Lower leg skin (tissue), 4 donors: ENCODE measurements at regions not wholly inside any gene's neighbourhood (a gene's known extent, or its start where the extent isn't known, plus 50 kb on each side); places are given as distances from the start of the nearest gene placed in this dataset.

Experiments used
- DNase-seq, 2 donors: peaks; one replicate each; pipeline ENCODE4 v3.0.0-alpha.2; 2019; ENCODE audit warnings: low spot score in 2 of 2
- H3K4me3 ChIP-seq: fragments of 200-600 bp; sonication (generic); 2 replicates; pipeline ENCODE4 v1.5.1; 2017; ENCODE audit warnings: mild to moderate bottlenecking, low read depth; ENCODE audit not compliant: poor library complexity, severe bottlenecking
- POLR2A ChIP-seq, 2 donors: fragments of 450-650 bp; IDR thresholded peaks; one replicate each; pipeline ENCODE4 v1.6.1; 2016 to 2017; ENCODE audit warnings: antibody characterized with exemption in 2 of 2, mild to moderate bottlenecking in 1 of 2, moderate library complexity in 1 of 2
- WGBS, 2 donors: methylation state at CpG; one replicate each; pipeline ENCODE4 v1.1.5; 2018; 5-methylcytosine and 5-hydroxymethylcytosine counted together
- intact Hi-C: fragments of 100-400 bp; cut with DNase I; formaldehyde crosslinking; loops from one replicate; pipeline ENCODE4 v1.15.0; 2023; ENCODE audit warnings: low total_unique reads
- TF ChIP-seq, protein P1 (sequence below), 3 donors: fragments of 450-650 bp; IDR thresholded peaks; one replicate each; pipeline ENCODE4 v1.5.1; 2016; ENCODE audit warnings: antibody characterized with exemption in 3 of 3, mild to moderate bottlenecking in 3 of 3, moderate library complexity in 2 of 3

DNA sequence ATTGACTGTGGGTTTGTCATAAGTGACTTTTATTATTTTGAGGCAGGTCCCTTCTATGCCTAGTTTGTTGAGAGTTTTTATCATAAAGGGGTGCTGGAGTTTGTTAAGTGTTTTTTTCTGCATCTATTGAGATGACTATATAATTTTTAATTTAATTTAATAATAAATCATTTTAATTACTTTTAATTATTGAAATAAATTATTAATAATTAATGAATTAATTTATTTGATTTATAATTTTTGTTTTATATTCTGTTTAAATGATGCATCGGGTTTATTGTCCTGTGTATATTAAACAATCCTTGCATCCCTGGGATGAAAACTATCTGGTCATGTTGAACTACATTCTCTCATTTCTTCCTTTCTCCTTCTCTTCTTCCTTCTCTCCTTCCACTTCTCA lies 1352.2 kb upstream of the PRR20A start:
- TF ChIP-seq POLR2A (IDR thresholded peaks at IDR 0.05) = no peak
- TF ChIP-seq, protein P1, sequence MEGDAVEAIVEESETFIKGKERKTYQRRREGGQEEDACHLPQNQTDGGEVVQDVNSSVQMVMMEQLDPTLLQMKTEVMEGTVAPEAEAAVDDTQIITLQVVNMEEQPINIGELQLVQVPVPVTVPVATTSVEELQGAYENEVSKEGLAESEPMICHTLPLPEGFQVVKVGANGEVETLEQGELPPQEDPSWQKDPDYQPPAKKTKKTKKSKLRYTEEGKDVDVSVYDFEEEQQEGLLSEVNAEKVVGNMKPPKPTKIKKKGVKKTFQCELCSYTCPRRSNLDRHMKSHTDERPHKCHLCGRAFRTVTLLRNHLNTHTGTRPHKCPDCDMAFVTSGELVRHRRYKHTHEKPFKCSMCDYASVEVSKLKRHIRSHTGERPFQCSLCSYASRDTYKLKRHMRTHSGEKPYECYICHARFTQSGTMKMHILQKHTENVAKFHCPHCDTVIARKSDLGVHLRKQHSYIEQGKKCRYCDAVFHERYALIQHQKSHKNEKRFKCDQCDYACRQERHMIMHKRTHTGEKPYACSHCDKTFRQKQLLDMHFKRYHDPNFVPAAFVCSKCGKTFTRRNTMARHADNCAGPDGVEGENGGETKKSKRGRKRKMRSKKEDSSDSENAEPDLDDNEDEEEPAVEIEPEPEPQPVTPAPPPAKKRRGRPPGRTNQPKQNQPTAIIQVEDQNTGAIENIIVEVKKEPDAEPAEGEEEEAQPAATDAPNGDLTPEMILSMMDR (IDR thresholded peaks at IDR 0.05) = no peak

DNA sequence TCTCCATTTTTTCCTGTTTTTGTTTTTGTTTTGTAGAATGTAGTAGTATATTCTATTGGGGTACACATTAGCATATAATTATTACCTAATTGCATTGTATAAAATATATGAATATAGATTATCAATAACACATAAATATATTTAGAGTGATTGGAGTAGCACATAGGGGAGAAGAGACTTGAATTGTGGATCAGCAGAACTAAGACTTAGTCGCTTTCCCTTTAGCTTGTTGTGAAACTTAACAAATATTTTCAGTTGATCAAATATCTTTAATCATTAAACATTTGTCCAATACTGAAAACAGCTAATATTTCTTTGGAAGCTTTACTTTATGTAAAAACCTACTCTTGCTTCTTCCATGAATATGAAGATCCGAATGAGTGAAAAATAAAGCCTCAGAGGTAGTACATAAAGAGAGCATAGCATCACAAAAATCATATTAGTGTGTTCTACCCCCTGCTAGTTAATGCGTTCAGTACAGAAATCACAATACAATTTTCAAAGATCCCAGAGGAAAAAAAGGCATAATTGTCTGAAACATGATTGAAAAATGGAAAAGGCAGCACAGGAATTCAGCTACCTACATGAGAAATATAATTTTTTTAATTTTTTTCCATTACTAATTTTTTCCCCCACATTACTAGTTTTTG lies 1348.0 kb upstream of the PRR20A start:
- no peak overlapping the region for H3K4me3 ChIP-seq
- DNase-seq = no peak
- TF ChIP-seq POLR2A (IDR thresholded peaks at IDR 0.05) = no peak
- TF ChIP-seq, protein P1 (IDR thresholded peaks at IDR 0.05) = no peak
- intact Hi-C loops = no loop called here
- 85 to 91% methylated on average over 3 of the region's 3 CpGs for WGBS, 2 donors

More for the DNA sequence above, 1352.2 kb upstream of the PRR20A start:
- H3K4me3 ChIP-seq = no peak overlapping the region
- intact Hi-C loops = no loop called here
- WGBS, 2 donors = 88 to 98% methylated on average over 1 of the region's 1 CpG
- no peak for DNase-seq

DNA sequence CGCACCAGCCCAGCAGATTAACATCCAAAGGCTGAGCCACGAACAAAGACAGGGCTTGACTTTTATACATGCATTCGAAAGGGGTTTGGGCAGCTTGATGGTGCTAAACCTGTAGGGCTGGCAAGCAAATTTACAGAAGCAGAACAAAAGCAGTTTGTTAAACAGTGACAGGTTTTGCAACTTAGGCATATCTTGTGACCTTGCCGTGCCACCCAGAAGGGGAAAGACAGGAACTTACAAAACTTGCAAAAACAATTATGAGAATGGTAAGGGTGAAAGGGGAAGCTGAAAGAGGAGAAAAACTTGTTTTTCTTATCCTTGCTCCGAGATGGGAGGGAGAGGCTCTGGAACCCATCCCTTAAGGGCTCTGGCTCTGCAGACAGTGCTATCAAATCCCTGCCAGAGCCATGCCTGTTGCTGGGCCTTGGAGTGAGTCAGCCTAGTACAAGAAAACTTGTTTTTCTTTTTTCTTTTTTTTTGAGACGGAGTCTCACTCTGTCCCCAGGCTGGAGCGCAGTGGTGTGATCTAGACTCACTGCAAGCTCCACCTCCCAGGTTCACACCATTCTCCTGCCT lies 1325.2 kb upstream of the PRR20A start:
- no peak for DNase-seq
- TF ChIP-seq, protein P1 (IDR thresholded peaks at IDR 0.05) = no peak
- no peak overlapping the region for H3K4me3 ChIP-seq
- intact Hi-C loops = no loop called here
- 72 to 75% methylated on average over 7 of the region's 7 CpGs for WGBS, 2 donors

DNA sequence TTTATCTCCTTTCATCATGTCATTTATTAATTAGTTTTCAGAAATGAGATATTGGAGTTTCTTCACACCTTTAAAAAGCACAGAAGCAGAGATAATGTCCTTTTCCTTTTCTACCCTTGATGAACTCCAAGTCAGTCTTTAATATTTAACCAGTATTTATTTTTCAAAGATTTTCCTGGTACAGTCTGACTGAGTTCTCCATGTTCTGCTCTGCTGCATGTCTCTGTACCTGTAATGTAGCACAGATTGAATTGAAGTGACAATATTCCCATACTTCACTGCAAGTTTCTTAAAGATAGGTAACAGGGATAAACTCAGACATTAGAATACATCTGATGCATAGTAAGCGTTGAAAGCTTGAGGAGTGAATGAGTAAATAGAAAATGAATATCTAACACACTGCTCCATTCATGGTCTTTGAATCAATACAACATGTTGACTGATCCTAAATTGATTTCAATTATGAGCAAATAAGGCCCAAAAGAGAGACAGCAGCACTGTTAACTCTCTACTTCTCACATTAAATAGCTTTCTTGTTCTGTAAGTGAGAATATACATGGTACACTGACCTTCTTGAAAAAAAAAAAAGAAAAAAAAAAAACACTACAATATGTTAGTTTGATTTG lies 1323.6 kb upstream of the PRR20A start:
- no peak overlapping the region for H3K4me3 ChIP-seq
- TF ChIP-seq, protein P1 (IDR thresholded peaks at IDR 0.05) = no peak
- no peak for TF ChIP-seq POLR2A (IDR thresholded peaks at IDR 0.05)
- DNase-seq = no peak
- intact Hi-C loops = no loop called here
- WGBS, 2 donors = 88 to 92% methylated on average over 1 of the region's 1 CpG

DNA sequence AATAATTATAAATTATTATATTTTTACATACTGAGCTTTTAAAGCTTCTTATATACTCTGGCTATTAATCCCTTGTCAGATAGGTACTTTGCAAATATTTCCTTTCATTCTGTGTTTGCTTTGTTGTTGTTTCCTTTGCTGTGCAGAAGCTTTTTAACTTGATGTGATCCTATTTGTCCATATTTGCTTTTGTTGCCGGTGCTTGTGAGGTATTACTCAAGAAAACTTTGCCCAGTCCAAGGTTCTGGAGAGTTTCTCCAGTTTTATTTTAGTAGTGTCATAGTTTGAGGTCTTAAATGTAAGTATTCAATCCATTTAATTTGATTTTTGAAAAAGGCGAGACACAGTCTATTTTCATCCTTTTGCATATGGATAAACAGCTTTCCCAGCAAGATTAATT lies 1319.9 kb upstream of the PRR20A start:
- no peak for TF ChIP-seq POLR2A (IDR thresholded peaks at IDR 0.05)
- TF ChIP-seq, protein P1 (IDR thresholded peaks at IDR 0.05) = no peak
- 86 to 87% methylated on average over 2 of the region's 2 CpGs for WGBS, 2 donors
- intact Hi-C loops = no loop called here
- no peak for DNase-seq
- H3K4me3 ChIP-seq = no peak overlapping the region
